AML-193 (cell line): ENCODE measurements at regions not wholly inside any gene's neighbourhood (a gene's known extent, or its start where the extent isn't known, plus 50 kb on each side); places are given as distances from the start of the nearest gene placed in this dataset.
"Not testable (repeated sequence)": the region's sequence is repeated elsewhere in the genome, so short reads cannot be mapped to it uniquely, and the experiment has no call there.

ENCODE experiments used
- DNase-seq, 2 experiments: peaks; one replicate each; lab custom pipeline; 2025; lab: John Stamatoyannopoulos, UW

- DNase-seq, result no peak
Observed at GRCh38 chr5:97937846-97938245, 754.8 kb upstream of the RIOK2 start.

GRCh38 chr5:97943036-97943435 is 760.0 kb upstream of the RIOK2 start:
- DNase-seq, result no peak

- DNase-seq, result no peak
Observed at GRCh38 chr5:97951139-97951538, 768.1 kb upstream of the RIOK2 start.

- no peak for DNase-seq
Observed at GRCh38 chr5:97955450-97955849, 772.4 kb upstream of the RIOK2 start.

GRCh38 chr5:97967292-97967691 is 784.2 kb upstream of the RIOK2 start:
- DNase-seq, result no peak

- DNase-seq, result no peak
Observed at GRCh38 chr5:97968346-97968745, 785.3 kb upstream of the RIOK2 start.

GRCh38 chr5:97979740-97980139 is 793.7 kb upstream of the RGMB start:
- no peak for DNase-seq

- no peak for DNase-seq
Observed at GRCh38 chr5:97980291-97980690, 793.2 kb upstream of the RGMB start.

GRCh38 chr5:97986069-97986468 is 787.4 kb upstream of the RGMB start:
- DNase-seq, result no peak

GRCh38 chr5:97991236-97991635 is 782.2 kb upstream of the RGMB start:
- DNase-seq, result no peak

GRCh38 chr5:97998941-97999340 is 774.5 kb upstream of the RGMB start:
- DNase-seq, result no peak

- no peak for DNase-seq
Observed at GRCh38 chr5:98004463-98004862, 769.0 kb upstream of the RGMB start.

- no peak for DNase-seq
Observed at GRCh38 chr5:98016771-98017170, 756.7 kb upstream of the RGMB start.

GRCh38 chr5:98030273-98030672 is 743.2 kb upstream of the RGMB start:
- not testable (repeated sequence) for DNase-seq

GRCh38 chr5:98031036-98031435 is 742.4 kb upstream of the RGMB start:
- not testable (repeated sequence) for DNase-seq

GRCh38 chr5:98031496-98031895 is 742.0 kb upstream of the RGMB start:
- DNase-seq, result no peak

- no peak for DNase-seq
Observed at GRCh38 chr5:98031926-98032325, 741.5 kb upstream of the RGMB start.

- no peak for DNase-seq
Observed at GRCh38 chr5:98041661-98042060, 731.8 kb upstream of the RGMB start.

- no peak for DNase-seq
Observed at GRCh38 chr5:98042521-98042920, 730.9 kb upstream of the RGMB start.

- DNase-seq, result no peak
Observed at GRCh38 chr5:98042961-98043360, 730.5 kb upstream of the RGMB start.

- no peak for DNase-seq
Observed at GRCh38 chr5:98050583-98050982, 722.9 kb upstream of the RGMB start.

- DNase-seq, result no peak
Observed at GRCh38 chr5:98053170-98053569, 720.3 kb upstream of the RGMB start.

GRCh38 chr5:98060148-98060547 is 713.3 kb upstream of the RGMB start:
- DNase-seq, result no peak

GRCh38 chr5:98064118-98064685 is 709.3 kb upstream of the RGMB start:
- DNase-seq, result no peak
